ENCODE measurements at regions not wholly inside any gene's neighbourhood (a gene's known extent, or its start where the extent isn't known, plus 50 kb on each side); places are given as distances from the start of the nearest gene placed in this dataset.

DNA sequence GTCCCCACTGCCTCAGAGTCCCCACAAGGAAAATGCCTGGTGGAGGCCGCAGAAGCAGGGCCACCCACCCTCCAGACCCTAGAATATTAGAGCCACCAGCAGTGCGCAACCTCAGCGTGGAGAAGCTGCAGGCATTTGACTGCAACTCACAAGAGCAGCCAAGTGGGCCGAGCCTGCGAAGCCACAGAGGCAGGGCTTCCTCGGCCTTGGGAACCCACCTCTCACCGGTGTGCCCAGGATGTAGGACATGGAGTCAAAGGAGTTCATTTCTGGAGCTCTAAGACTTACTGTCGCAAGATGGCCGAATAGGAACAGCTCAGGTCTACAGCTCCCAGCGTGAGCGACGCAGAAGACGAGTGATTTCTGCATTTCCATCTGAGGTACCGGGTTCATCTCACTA lies 397.9 kb upstream of the PIK3R1 start (continued):
- TF ChIP-seq, protein P1, sequence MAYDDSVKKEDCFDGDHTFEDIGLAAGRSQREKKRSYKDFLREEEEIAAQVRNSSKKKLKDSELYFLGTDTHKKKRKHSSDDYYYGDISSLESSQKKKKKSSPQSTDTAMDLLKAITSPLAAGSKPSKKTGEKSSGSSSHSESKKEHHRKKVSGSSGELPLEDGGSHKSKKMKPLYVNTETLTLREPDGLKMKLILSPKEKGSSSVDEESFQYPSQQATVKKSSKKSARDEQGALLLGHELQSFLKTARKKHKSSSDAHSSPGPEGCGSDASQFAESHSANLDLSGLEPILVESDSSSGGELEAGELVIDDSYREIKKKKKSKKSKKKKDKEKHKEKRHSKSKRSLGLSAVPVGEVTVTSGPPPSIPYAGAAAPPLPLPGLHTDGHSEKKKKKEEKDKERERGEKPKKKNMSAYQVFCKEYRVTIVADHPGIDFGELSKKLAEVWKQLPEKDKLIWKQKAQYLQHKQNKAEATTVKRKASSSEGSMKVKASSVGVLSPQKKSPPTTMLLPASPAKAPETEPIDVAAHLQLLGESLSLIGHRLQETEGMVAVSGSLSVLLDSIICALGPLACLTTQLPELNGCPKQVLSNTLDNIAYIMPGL (CRISPR knock-in tag; IDR thresholded peaks at IDR 0.05), result no peak
- TF ChIP-seq, protein P2, sequence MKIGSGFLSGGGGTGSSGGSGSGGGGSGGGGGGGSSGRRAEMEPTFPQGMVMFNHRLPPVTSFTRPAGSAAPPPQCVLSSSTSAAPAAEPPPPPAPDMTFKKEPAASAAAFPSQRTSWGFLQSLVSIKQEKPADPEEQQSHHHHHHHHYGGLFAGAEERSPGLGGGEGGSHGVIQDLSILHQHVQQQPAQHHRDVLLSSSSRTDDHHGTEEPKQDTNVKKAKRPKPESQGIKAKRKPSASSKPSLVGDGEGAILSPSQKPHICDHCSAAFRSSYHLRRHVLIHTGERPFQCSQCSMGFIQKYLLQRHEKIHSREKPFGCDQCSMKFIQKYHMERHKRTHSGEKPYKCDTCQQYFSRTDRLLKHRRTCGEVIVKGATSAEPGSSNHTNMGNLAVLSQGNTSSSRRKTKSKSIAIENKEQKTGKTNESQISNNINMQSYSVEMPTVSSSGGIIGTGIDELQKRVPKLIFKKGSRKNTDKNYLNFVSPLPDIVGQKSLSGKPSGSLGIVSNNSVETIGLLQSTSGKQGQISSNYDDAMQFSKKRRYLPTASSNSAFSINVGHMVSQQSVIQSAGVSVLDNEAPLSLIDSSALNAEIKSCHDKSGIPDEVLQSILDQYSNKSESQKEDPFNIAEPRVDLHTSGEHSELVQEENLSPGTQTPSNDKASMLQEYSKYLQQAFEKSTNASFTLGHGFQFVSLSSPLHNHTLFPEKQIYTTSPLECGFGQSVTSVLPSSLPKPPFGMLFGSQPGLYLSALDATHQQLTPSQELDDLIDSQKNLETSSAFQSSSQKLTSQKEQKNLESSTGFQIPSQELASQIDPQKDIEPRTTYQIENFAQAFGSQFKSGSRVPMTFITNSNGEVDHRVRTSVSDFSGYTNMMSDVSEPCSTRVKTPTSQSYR (CRISPR knock-in tag; IDR thresholded peaks at IDR 0.05), result no peak

DNA sequence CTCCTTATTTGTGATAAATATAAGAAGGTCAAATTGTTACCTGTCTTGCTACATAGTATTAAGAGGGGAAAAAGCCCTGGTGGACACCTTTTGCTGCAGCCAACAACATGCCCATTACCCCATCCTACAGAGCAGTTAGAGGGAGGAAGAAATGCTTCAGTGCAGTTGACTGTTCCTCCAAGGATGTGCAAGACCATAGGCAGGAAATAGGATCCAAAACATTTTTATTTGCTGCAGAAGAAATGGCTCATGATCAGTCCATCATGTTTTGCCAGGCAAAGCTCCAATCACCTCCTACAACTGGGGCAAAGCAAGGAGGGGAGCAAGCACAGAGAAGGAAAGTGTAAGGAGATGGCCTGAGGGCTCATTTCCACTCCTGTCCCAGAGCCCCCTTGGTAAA lies 399.1 kb upstream of the PIK3R1 start:
- ATAC-seq (no peak), DNase-seq (ENCODE audit: low spot score) (no peak)
- Mint-ChIP-seq H3K4me3 (peak overlapping the region; percentile 81), H3K27ac (no peak overlapping the region), H3K4me1 (peaks cover 54% of the 10 kb centered on the region), H3K9me3 (peaks cover 27% of the 10 kb centered on the region), H3K27me3 (ENCODE audit: low read depth) (0 out of 2 replicates have a peak, but pooled peaks cover 3% of the 10 kb centered on the region), H3K36me3 (peaks cover 28% of the 10 kb centered on the region)
- CTCF ChIA-PET, result no interaction called here
- POLR2A ChIA-PET, result no interaction called here
- TF ChIP-seq JAZF1 (CRISPR knock-in tag; IDR thresholded peaks at IDR 0.05) (no peak), FOXJ3 (CRISPR knock-in tag; IDR thresholded peaks at IDR 0.05; ENCODE audit: borderline replicate concordance) (no peak)
- TF ChIP-seq, protein P3, sequence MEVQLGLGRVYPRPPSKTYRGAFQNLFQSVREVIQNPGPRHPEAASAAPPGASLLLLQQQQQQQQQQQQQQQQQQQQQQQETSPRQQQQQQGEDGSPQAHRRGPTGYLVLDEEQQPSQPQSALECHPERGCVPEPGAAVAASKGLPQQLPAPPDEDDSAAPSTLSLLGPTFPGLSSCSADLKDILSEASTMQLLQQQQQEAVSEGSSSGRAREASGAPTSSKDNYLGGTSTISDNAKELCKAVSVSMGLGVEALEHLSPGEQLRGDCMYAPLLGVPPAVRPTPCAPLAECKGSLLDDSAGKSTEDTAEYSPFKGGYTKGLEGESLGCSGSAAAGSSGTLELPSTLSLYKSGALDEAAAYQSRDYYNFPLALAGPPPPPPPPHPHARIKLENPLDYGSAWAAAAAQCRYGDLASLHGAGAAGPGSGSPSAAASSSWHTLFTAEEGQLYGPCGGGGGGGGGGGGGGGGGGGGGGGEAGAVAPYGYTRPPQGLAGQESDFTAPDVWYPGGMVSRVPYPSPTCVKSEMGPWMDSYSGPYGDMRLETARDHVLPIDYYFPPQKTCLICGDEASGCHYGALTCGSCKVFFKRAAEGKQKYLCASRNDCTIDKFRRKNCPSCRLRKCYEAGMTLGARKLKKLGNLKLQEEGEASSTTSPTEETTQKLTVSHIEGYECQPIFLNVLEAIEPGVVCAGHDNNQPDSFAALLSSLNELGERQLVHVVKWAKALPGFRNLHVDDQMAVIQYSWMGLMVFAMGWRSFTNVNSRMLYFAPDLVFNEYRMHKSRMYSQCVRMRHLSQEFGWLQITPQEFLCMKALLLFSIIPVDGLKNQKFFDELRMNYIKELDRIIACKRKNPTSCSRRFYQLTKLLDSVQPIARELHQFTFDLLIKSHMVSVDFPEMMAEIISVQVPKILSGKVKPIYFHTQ (CRISPR knock-in tag; IDR thresholded peaks at IDR 0.05), result no peak

GRCh38 chr5:67815455-67816391 lies 399.8 kb upstream of the PIK3R1 start:
- ATAC-seq (no peak), DNase-seq (ENCODE audit: low spot score) (no peak)
- H3K27ac Mint-ChIP-seq, result no peak overlapping the region
- H3K36me3 Mint-ChIP-seq, result peaks cover 23% of the 10 kb centered on the region
- peaks cover 57% of the 10 kb centered on the region for H3K4me1 Mint-ChIP-seq
- CTCF ChIA-PET, result no interaction called here
- H3K4me3 Mint-ChIP-seq, result peak overlapping the region; percentile 81
- TF ChIP-seq GABPB1 (CRISPR knock-in tag; IDR thresholded peaks at IDR 0.05), result peak; percentile 77; the same call in 1 of the 2 replicates
- no peak for TF ChIP-seq JAZF1 (CRISPR knock-in tag; IDR thresholded peaks at IDR 0.05)
- H3K27me3 Mint-ChIP-seq (ENCODE audit: low read depth), result 0 out of 2 replicates have a peak, but pooled peaks cover 3% of the 10 kb centered on the region
- H3K9me3 Mint-ChIP-seq, result peaks cover 27% of the 10 kb centered on the region
- POLR2A ChIA-PET, result no interaction called here

DNA sequence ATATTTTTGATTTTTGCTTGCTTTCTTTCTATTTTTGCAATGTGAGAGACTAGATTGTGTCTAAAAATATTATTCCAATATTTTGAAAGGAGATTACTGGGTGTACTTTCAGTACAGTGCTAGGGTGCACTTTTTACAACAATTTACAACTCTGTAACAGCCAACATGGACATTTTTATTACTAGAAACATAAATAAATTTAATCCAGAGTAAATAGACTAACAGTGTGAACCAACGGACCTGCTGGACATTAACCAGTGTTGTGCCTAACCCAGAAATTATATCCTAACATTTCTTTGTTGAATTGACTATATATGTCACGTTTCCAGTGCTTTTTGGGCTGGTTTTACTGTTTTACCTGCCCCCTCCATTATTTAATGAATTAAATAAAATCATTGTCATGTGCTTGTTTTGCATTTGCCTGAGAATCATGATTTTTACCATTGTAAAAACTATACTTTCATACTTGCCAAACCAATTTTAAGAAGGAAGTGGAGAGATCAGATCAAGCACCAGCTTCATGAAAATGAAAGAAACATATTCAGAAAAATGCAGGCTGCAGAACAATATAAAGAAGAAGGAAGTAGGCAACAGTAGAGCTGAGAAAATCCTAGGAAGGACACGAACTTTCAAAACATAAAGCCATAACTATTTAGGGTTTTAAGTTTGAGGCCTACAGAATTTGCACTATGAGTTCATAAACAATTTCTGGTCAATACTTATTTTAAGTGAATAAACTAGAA lies 400.8 kb upstream of the PIK3R1 start:
- Mint-ChIP-seq H3K36me3 (peaks cover 20% of the 10 kb centered on the region), H3K4me3 (no peak overlapping the region), H3K27me3 (ENCODE audit: low read depth) (0 out of 2 replicates have a peak, but pooled peaks cover 3% of the 10 kb centered on the region), H3K9me3 (peaks cover 24% of the 10 kb centered on the region), H3K27ac (no peak overlapping the region), H3K4me1 (peaks cover 61% of the 10 kb centered on the region)
- ChIA-PET POLR2A (no interaction called here), CTCF (no interaction called here)
- no peak for ATAC-seq
- DNase-seq (ENCODE audit: low spot score), result no peak
- TF ChIP-seq NFE2L1 (CRISPR knock-in tag; IDR thresholded peaks at IDR 0.05) (no peak), USF1 (CRISPR knock-in tag; IDR thresholded peaks at IDR 0.05) (no peak), ESRRA (CRISPR knock-in tag; IDR thresholded peaks at IDR 0.05; ENCODE audit: borderline replicate concordance) (no peak), ZNF396 (CRISPR knock-in tag; IDR thresholded peaks at IDR 0.05; ENCODE audit: borderline replicate concordance) (no peak), SMAD4 (CRISPR knock-in tag; IDR thresholded peaks at IDR 0.05) (no peak), ZBTB21 (CRISPR knock-in tag; IDR thresholded peaks at IDR 0.05; ENCODE audit: borderline replicate concordance) (no peak), IRF1 (CRISPR knock-in tag; IDR thresholded peaks at IDR 0.05) (no peak), OVOL2 (CRISPR knock-in tag; IDR thresholded peaks at IDR 0.05; ENCODE audit: borderline replicate concordance) (no peak)
- TF ChIP-seq, protein P4, sequence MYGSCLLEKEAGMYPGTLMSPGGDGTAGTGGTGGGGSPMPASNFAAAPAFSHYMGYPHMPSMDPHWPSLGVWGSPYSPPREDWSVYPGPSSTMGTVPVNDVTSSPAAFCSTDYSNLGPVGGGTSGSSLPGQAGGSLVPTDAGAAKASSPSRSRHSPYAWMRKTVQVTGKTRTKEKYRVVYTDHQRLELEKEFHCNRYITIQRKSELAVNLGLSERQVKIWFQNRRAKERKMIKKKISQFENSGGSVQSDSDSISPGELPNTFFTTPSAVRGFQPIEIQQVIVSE (CRISPR knock-in tag; IDR thresholded peaks at IDR 0.05; ENCODE audit: borderline replicate concordance), result no peak

All from WTC11 (cell line).